ENCODE measurements at regions not wholly inside any gene's neighbourhood (a gene's known extent, or its start where the extent isn't known, plus 50 kb on each side); places are given as distances from the start of the nearest gene placed in this dataset.

- TF ChIP-seq CTCF (IDR thresholded peaks at IDR 0.05) (no peak), POLR2A (IDR thresholded peaks at IDR 0.05) (no peak)
These were observed 215.4 kb upstream of the OSR1 start for GRCh38 chr2:19573784-19574183.

All from adrenal gland (tissue), 5 donors.